NCI-H187 treated with DMSO at 0.1 percent for 48 hours (cell line): ENCODE measurements at regions not wholly inside any gene's neighbourhood (a gene's known extent, or its start where the extent isn't known, plus 50 kb on each side); places are given as distances from the start of the nearest gene placed in this dataset.

ENCODE experiments used
- DNase-seq: peaks from one replicate; lab custom pipeline; 2025; lab: John Stamatoyannopoulos, UW

- no peak for DNase-seq
Observed at GRCh38 chr11:92480499-92480898, 255.9 kb downstream of the FAT3 start.

GRCh38 chr11:92482492-92483060, 258.0 kb downstream of the FAT3 start:
- DNase-seq = no peak

GRCh38 chr11:92484570-92484969, 260.0 kb downstream of the FAT3 start:
- DNase-seq = no peak

DNA sequence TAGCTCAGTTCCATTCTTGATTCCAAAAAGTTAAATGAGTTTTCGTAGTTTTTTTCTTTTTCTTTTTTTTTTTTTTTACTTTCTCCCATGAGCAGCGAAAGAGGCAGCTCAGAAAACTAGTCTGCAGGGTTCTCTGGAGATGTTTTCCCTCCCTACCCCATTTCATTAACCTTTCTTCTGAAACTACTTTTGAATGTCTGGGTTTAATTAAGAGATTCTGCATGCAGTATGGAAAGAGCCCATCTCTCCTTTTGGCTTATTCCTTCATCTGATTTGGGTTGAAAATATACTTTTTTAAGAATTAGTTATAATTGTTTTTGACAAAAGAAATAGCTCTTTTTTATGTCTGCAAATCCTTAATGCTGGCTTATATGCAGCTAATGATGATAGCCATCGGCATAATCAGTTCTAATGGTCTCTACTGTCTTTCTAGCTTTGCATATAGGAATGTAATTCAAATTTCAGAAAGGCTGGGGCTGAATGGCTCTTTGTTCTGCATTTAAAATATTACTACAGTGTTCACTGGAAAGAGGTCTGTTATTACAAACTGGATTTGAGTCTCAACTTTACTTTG, 265.3 kb downstream of the FAT3 start:
- DNase-seq = no peak

- no peak for DNase-seq
Observed at GRCh38 chr11:92492372-92492771, 267.8 kb downstream of the FAT3 start.

GRCh38 chr11:92495107-92495793, 270.6 kb downstream of the FAT3 start:
- no peak for DNase-seq

- DNase-seq = no peak
Observed at GRCh38 chr11:92500453-92500852, 275.8 kb downstream of the FAT3 start.

DNA sequence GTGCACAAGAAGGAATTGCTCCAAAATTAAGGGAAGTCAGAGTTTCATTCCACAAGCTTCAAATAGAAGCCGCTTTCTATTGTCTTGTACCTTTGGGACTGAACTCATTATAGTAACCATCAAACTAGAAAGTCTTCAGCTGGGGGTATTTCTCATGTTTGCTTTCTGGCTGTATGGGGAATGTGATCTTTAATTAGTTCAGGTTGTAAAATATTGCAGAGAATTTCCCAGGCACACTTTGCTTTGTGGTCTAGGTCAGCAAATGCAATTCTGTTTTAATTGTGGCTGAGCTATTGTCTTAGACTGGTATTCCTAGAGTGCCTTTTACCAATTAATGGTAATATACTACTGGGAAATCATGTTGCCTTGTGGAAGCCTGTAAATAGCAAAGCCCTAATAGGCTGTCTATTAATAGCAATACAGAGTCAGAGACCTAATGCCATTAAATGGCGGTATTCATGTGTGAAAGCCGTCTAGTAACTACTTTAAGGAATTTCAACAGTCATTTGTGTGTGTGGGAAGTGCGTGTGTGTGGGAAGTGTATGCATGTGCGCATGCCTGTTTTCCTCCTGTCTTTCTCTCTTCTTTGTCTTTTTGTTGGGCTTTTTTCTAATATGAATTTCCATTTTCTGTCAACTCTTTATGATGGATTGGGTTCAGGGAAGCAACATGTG, 276.6 kb downstream of the FAT3 start:
- DNase-seq = no peak

DNA sequence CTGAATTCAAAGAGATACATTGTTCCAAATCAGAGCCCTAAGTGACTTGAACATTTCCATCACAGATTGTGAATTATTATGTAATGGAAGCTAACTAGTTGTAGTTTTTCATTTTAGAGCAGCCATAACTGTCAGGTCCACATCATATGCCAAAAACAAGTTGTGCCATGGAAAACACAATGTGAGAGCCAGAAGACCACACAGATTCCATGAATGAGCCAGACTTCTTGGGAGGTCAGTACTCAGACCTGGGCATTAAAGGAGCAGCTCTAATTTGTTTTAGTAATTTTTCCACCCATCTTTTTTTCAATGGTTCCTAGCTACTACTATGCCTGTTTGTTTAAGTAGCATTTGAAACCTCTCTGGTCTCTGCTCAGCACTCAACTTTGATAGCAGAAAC, 279.4 kb downstream of the FAT3 start:
- no peak for DNase-seq

DNA sequence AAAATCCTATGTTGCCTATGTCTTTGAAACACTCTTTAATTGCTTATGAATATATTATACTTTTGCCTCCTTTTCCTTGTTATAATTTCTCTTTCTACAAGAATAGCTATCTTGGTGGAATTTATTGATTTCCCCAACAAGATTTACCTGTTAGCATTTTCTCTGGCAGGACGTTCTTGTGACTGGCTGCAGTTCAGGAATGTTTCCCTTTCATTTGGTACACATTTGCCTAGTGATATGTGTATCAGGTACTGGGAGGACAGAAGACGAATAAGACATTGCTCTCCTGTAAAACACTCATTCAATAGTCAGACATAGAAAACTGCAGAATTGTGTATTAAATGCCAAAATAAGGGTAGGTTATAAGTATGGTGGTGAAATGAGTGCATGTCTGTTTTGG, 279.9 kb downstream of the FAT3 start:
- no peak for DNase-seq

GRCh38 chr11:92505689-92506088, 281.1 kb downstream of the FAT3 start:
- DNase-seq = no peak

GRCh38 chr11:92506809-92507336, 282.3 kb downstream of the FAT3 start:
- no peak for DNase-seq

DNA sequence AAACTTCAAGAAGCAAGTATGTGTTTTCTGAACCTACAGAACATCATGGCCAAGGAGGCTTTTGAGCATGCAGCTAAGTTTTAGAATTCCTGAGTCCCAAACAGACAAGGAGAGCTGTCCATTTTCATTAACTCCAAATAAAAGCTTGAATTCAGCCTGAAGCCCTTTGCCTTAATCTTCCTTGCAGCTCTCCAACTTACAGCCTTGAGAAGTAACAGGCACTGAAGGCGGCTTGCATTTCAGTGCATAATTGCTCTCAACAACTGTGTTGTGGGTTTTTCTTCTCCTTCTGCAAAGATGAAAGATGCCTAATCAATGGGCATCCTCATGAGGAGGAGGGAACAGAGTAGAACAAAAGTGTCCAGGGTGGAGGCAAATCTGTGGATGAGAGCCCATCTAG, 286.0 kb downstream of the FAT3 start:
- no peak for DNase-seq

- DNase-seq = no peak
Observed at GRCh38 chr11:92511522-92512203, 287.0 kb downstream of the FAT3 start.

DNA sequence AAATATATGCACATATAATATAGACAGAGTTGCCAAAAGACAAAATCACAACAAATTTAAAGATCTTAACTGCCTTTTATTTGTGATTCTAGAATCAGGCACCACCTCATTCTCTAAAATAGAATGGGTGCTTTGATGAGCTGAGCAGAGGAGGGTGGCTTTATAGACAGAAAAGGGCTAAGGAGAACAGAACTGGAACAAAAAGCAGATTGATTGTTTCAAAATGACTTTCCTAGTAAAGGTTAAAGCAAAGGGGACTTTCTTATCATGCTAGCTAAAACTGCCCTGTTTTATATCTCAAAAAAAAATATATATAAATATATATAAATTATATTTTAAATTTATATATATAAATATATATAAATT, 287.6 kb downstream of the FAT3 start:
- DNase-seq = no peak

GRCh38 chr11:92523611-92524010, 299.0 kb downstream of the FAT3 start:
- no peak for DNase-seq

DNA sequence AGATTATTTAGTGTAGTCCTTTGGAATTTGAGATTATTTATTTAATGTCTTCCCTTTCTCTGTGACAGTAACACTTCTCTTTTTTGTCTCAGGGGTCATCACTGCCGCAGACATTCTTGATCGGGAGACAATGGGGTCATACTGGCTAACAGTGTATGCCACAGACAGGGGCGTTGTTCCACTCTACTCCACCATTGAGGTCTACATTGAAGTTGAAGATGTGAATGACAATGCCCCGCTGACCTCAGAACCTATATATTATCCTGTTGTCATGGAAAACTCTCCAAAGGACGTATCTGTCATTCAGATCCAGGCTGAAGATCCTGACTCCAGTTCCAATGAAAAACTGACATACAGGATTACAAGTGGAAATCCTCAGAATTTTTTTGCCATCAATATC, 299.9 kb downstream of the FAT3 start:
- no peak for DNase-seq

DNA sequence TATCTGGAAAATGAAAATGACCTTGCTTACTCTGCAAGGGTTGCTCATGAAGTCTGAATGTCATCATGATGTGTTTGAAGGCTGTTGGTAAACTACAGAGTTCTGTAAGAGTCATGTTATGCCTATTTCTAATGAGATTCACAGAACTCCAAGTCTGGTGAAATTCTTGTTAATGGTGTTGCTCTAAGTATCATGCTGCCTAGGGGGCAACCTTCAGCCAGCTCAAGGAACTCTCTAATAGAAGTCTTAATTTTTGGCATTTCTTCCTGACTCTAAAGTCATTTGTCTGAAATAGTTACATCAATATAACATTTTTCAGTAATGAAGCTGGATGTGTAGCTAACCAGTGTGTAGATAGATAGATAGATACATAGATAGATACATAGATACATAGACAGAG, 302.8 kb downstream of the FAT3 start:
- no peak for DNase-seq

DNA sequence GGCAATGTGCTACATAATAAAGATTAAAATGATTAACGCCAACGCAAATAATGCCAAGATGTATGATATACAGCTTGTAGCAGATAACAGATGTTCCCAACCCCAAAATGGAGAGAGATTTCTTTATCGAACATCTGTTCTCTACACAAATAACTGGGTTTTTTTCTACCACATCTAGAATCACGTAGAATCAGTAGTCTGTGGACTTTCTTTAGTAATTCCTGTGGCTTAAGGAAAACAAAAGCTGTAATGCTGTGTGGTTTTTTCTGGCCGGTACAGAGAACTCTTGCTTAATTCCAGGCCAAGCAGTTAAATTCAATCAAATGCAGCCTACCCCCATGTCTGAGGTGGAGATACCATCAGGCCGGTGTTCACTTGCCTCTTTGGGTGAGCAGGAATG, 303.4 kb downstream of the FAT3 start:
- DNase-seq = no peak

DNA sequence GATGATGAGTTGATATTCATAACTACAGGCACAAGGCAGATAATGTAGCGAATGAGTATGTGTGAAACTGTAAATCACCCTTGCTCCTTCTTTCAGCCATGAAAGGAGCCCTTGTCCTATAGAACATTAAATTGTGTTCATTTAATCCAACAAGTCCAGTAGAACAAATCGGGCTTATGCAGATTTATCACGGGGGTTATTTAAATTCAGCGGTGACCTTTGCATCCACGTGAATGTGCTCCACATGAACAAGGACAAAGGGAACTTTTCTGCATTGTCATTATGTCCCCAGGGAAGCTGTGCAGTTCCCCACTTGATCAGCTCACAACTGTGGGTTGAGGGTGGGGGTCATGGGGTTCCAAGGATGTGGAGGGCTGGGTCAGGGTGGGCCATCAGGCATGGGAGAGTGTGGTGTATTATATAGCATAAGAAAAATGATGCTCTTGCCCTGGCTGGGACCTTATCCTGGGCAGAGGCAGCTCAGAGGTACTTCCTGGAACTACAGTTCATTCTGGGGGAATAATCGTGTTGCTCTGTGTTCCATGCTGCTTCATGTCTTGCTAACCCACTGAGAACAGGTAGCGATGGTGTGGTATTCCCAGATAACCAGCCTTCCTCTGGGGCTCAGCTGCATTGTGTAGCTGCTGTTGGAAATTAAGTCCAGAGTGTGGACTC, 306.6 kb downstream of the FAT3 start:
- no peak for DNase-seq

GRCh38 chr11:92533657-92534335, 309.2 kb downstream of the FAT3 start:
- no peak for DNase-seq
